Activated CD4-positive, alpha-beta T cell treated with anti-CD3 and anti-CD28 coated beads, Interleukin-2, amount 50 U/mL, for 4 hours (primary cell): ENCODE measurements at regions not wholly inside any gene's neighbourhood (a gene's known extent, or its start where the extent isn't known, plus 50 kb on each side); places are given as distances from the start of the nearest gene placed in this dataset.
"Not testable (repeated sequence)": the region's sequence is repeated elsewhere in the genome, so short reads cannot be mapped to it uniquely, and the experiment has no call there.

Experiments
- DNase-seq, 2 experiments: peaks; one replicate each; pipeline ENCODE4 v3.0.0-alpha.2; 2020

- DNase-seq = no peak
These were observed 70.6 kb upstream of the SEPTIN5 start for GRCh38 chr22:19643448-19644313.

GRCh38 chr22:19644314-19645223 is 69.7 kb upstream of the SEPTIN5 start:
- DNase-seq = no peak

- no peak for DNase-seq
These were observed 68.9 kb upstream of the SEPTIN5 start for GRCh38 chr22:19645391-19645790.

GRCh38 chr22:19645905-19646304 is 68.4 kb upstream of the SEPTIN5 start:
- DNase-seq = no peak

GRCh38 chr22:19646383-19646782 is 67.9 kb upstream of the SEPTIN5 start:
- no peak for DNase-seq

- no peak for DNase-seq
These were observed 65.8 kb upstream of the SEPTIN5 start for GRCh38 chr22:19648419-19648929.

- no peak for DNase-seq
These were observed 62.0 kb upstream of the SEPTIN5 start for GRCh38 chr22:19652316-19652715.

- DNase-seq = no peak
These were observed 59.8 kb upstream of the SEPTIN5 start for GRCh38 chr22:19654338-19654987.

- DNase-seq = no peak
These were observed 58.9 kb upstream of the SEPTIN5 start for GRCh38 chr22:19655399-19655798.

GRCh38 chr22:19656541-19657251 is 57.6 kb upstream of the SEPTIN5 start:
- no peak for DNase-seq

GRCh38 chr22:19657252-19658056 is 56.8 kb upstream of the SEPTIN5 start:
- no peak for DNase-seq

- DNase-seq = no peak
These were observed 56.0 kb upstream of the SEPTIN5 start for GRCh38 chr22:19658057-19658966.

GRCh38 chr22:19658967-19659804 is 55.1 kb upstream of the SEPTIN5 start:
- DNase-seq = no peak

GRCh38 chr22:19659805-19660345 is 54.4 kb upstream of the SEPTIN5 start:
- no peak for DNase-seq

GRCh38 chr22:19660583-19660982 is 53.7 kb upstream of the SEPTIN5 start:
- DNase-seq = not testable (repeated sequence)

- DNase-seq = no peak
These were observed 53.1 kb upstream of the SEPTIN5 start for GRCh38 chr22:19661156-19661555.

- not testable (repeated sequence) for DNase-seq
These were observed 52.1 kb upstream of the SEPTIN5 start for GRCh38 chr22:19662049-19662684.

- DNase-seq = no peak
These were observed 51.0 kb upstream of the SEPTIN5 start for GRCh38 chr22:19663286-19663815.
